Progenitor cell of endocrine pancreas (in vitro differentiated cells): ENCODE measurements at regions not wholly inside any gene's neighbourhood (a gene's known extent, or its start where the extent isn't known, plus 50 kb on each side); places are given as distances from the start of the nearest gene placed in this dataset.

Source experiments
- DNase-seq: peaks from one replicate; pipeline ENCODE4 v3.0.0; 2021; ENCODE audit warnings: low spot score; ENCODE audit not compliant: unreplicated experiment
- H3K27ac Mint-ChIP-seq: 2 replicates; pipeline ENCODE4 v1.8.0; 2021; ENCODE audit warnings: mild to moderate bottlenecking, moderate library complexity, mixed read lengths
- H3K27me3 Mint-ChIP-seq: 2 replicates; pipeline ENCODE4 v1.8.0; 2021; ENCODE audit warnings: mixed read lengths
- H3K36me3 Mint-ChIP-seq: 2 replicates; pipeline ENCODE4 v1.8.0; 2022; ENCODE audit warnings: mixed read lengths; ENCODE audit not compliant: insufficient read depth
- H3K4me1 Mint-ChIP-seq: 2 replicates; pipeline ENCODE4 v1.8.0; 2021; ENCODE audit warnings: low read depth, mixed read lengths
- H3K4me3 Mint-ChIP-seq: 2 replicates; pipeline ENCODE4 v1.8.0; 2021; ENCODE audit warnings: low read depth, mild to moderate bottlenecking, moderate library complexity, mixed read lengths
- H3K9me3 Mint-ChIP-seq: 2 replicates; pipeline ENCODE4 v1.8.0; 2021; ENCODE audit warnings: low read depth, mixed read lengths
- CTCF ChIP-seq: fragments of 200-600 bp; sonication (generic); IDR thresholded peaks from one replicate; pipeline ENCODE4 v1.5.0; 2021; ENCODE audit warnings: antibody characterized with exemption, mild to moderate bottlenecking; ENCODE audit not compliant: unreplicated experiment

- no peaks in the 10 kb centered on the region for H3K36me3 Mint-ChIP-seq
- H3K4me1 Mint-ChIP-seq = peaks cover 2% of the 10 kb centered on the region
- H3K27me3 Mint-ChIP-seq = no peaks in the 10 kb centered on the region
- H3K4me3 Mint-ChIP-seq = no peak overlapping the region
- H3K9me3 Mint-ChIP-seq = no peaks in the 10 kb centered on the region
- H3K27ac Mint-ChIP-seq = peak overlapping the region; percentile 49
- no peak for TF ChIP-seq CTCF
- no peak for DNase-seq
Measured at GRCh38 chr17:70810609-70811008, 641.3 kb downstream of the KCNJ2 start.

- Mint-ChIP-seq H3K9me3 (peaks cover 3% of the 10 kb centered on the region), H3K4me3 (no peak overlapping the region), H3K27me3 (no peaks in the 10 kb centered on the region), H3K4me1 (peaks cover 2% of the 10 kb centered on the region), H3K36me3 (no peaks in the 10 kb centered on the region), H3K27ac (no peak overlapping the region)
- TF ChIP-seq CTCF = no peak
- no peak for DNase-seq
Measured at GRCh38 chr17:70813355-70813930, 644.1 kb downstream of the KCNJ2 start.

GRCh38 chr17:70819183-70819582, 649.9 kb downstream of the KCNJ2 start:
- H3K4me1 Mint-ChIP-seq = no peaks in the 10 kb centered on the region
- DNase-seq = no peak
- no peak overlapping the region for H3K4me3 Mint-ChIP-seq
- H3K27ac Mint-ChIP-seq = no peak overlapping the region
- peaks cover 14% of the 10 kb centered on the region for H3K9me3 Mint-ChIP-seq
- H3K36me3 Mint-ChIP-seq = no peaks in the 10 kb centered on the region
- no peaks in the 10 kb centered on the region for H3K27me3 Mint-ChIP-seq
- no peak for TF ChIP-seq CTCF

GRCh38 chr17:70820276-70820675, 650.9 kb downstream of the KCNJ2 start:
- no peaks in the 10 kb centered on the region for H3K4me1 Mint-ChIP-seq
- H3K4me3 Mint-ChIP-seq = no peak overlapping the region
- H3K27ac Mint-ChIP-seq = no peak overlapping the region
- H3K9me3 Mint-ChIP-seq = peaks cover 14% of the 10 kb centered on the region
- H3K27me3 Mint-ChIP-seq = no peaks in the 10 kb centered on the region
- no peak for TF ChIP-seq CTCF
- no peak for DNase-seq
- no peaks in the 10 kb centered on the region for H3K36me3 Mint-ChIP-seq

GRCh38 chr17:70825321-70826125, 656.2 kb downstream of the KCNJ2 start:
- TF ChIP-seq CTCF = no peak

More at GRCh38 chr17:70825321-70826125, 656.2 kb downstream of the KCNJ2 start:
- no peak overlapping the region for H3K27ac Mint-ChIP-seq
- H3K4me3 Mint-ChIP-seq = no peak overlapping the region
- H3K36me3 Mint-ChIP-seq = no peaks in the 10 kb centered on the region
- DNase-seq = no peak
- peaks cover 17% of the 10 kb centered on the region for H3K9me3 Mint-ChIP-seq
- no peaks in the 10 kb centered on the region for H3K27me3 Mint-ChIP-seq
- no peaks in the 10 kb centered on the region for H3K4me1 Mint-ChIP-seq
